H1 (cell line): ENCODE measurements at regions not wholly inside any gene's neighbourhood (a gene's known extent, or its start where the extent isn't known, plus 50 kb on each side); places are given as distances from the start of the nearest gene placed in this dataset.

Experiments used
- CTCF ChIA-PET: fragments of 300-600 bp; sonication (Branson Sonifier 250); formaldehyde crosslinking; loops from one replicate; lab custom pipeline; 2021; ENCODE audit not compliant: partially characterized antibody; lab: Charles Lee
- POLR2A ChIA-PET: fragments of 300-600 bp; sonication (Branson Sonifier 250); formaldehyde crosslinking; loops from one replicate; lab custom pipeline; 2021; ENCODE audit warnings: inconsistent platforms; ENCODE audit not compliant: partially characterized antibody; lab: Charles Lee
- DNase-seq, 2 experiments: peaks; one replicate each; pipeline versions ENCODE4 v3.0.0 to v3.0.0-alpha.2; 2010 to 2022; ENCODE audit warnings: low spot score in 2 of 2, low read depth in 1 of 2, mixed read lengths in 1 of 2
- FAIRE-seq: peaks from 2 replicates; lab custom pipeline; 2011; peaks lifted over from hg19 to GRCh38; lab: Jason Lieb, UNC
- H2AFZ ChIP-seq: 2 replicates; pipeline ENCODE4 v1.8.1; 2012; ENCODE audit warnings: low read length, inconsistent platforms
- H2AK5ac ChIP-seq: 2 replicates; pipeline ENCODE4 v1.6.1; 2013; ENCODE audit warnings: low read depth, low read length
- H2BK120ac ChIP-seq: replicated peaks from 2 replicates; pipeline ENCODE3; 2013; ENCODE audit warnings: low read depth, low read length, inconsistent platforms
- H2BK12ac ChIP-seq: 2 replicates; pipeline ENCODE4 v1.6.1; 2013; ENCODE audit warnings: low read depth, low read length
- H2BK15ac ChIP-seq: 2 replicates; pipeline ENCODE4 v1.6.1; 2013; ENCODE audit warnings: low read length
- H2BK20ac ChIP-seq: 2 replicates; pipeline ENCODE4 v1.6.1; 2013; ENCODE audit warnings: low read length
- H2BK5ac ChIP-seq: 2 replicates; pipeline ENCODE4 v1.6.1; 2013; ENCODE audit warnings: low read depth, low read length
- H3K14ac ChIP-seq: 2 replicates; pipeline ENCODE4 v1.6.1; 2013; ENCODE audit warnings: inconsistent platforms; ENCODE audit not compliant: insufficient read length
- H3K18ac ChIP-seq: 2 replicates; pipeline ENCODE4 v1.6.1; 2013; ENCODE audit warnings: low read length; ENCODE audit errors: extremely low read depth
- H3K23ac ChIP-seq: 2 replicates; pipeline ENCODE4 v1.6.1; 2013; ENCODE audit warnings: inconsistent platforms; ENCODE audit not compliant: insufficient read length
- H3K23me2 ChIP-seq: 2 replicates; pipeline ENCODE4 v1.6.1; 2013; ENCODE audit warnings: low read depth, low read length
- H3K27ac ChIP-seq: 2 replicates; pipeline ENCODE4 v1.6.1; 2011; ENCODE audit warnings: low read depth, low read length, inconsistent platforms
- H3K27me3 ChIP-seq, 4 experiments: replicated peaks in 1 of 4; 1 replicate in 1 of 4; 2 replicates in 3 of 4; pipeline versions ENCODE4 v1.6.1 to v1.8.1; 2011 to 2013; ENCODE audit warnings: low read length in 3 of 4, mild to moderate bottlenecking in 3 of 4, inconsistent platforms in 2 of 4, mixed read lengths in 2 of 4, moderate library complexity in 1 of 4; ENCODE audit not compliant: control insufficient read depth in 3 of 4, insufficient read depth in 3 of 4; ENCODE audit errors: extremely low read depth in 1 of 4
- H3K36me3 ChIP-seq, 4 experiments: 2 replicates each; pipeline versions ENCODE4 v1.6.1 to v1.8.1; 2011 to 2013; ENCODE audit warnings: mild to moderate bottlenecking in 4 of 4, low read length in 3 of 4, moderate library complexity in 2 of 4, control low read depth in 1 of 4, inconsistent platforms in 1 of 4; ENCODE audit not compliant: insufficient read depth in 4 of 4, control insufficient read depth in 2 of 4
- H3K4ac ChIP-seq: replicated peaks from 2 replicates; pipeline ENCODE3; 2013; ENCODE audit warnings: low read length, low read depth, mixed read lengths, inconsistent platforms; ENCODE audit not compliant: insufficient read length
- H3K4me1 ChIP-seq, 4 experiments: replicated peaks in 1 of 4; 1 replicate in 1 of 4; 2 replicates in 3 of 4; pipeline versions ENCODE4 v1.6.1 to v1.8.1; 2011 to 2013; ENCODE audit warnings: low read length in 3 of 4, inconsistent platforms in 2 of 4, mixed read lengths in 1 of 4; ENCODE audit not compliant: insufficient read depth in 4 of 4, control insufficient read depth in 3 of 4
- H3K4me2 ChIP-seq, 2 experiments: 2 replicates each; pipeline versions ENCODE4 v1.6.1 to v1.8.1; 2011 to 2013; ENCODE audit warnings: low read depth in 2 of 2, low read length in 2 of 2, control low read depth in 1 of 2, inconsistent platforms in 1 of 2, mild to moderate bottlenecking in 1 of 2; ENCODE audit not compliant: insufficient read depth in 1 of 2
- H3K4me3 ChIP-seq, 4 experiments: fragments of 200-600, 300-600 bp in 1 of 4; sonication (generic), shearing (Covaris generic), sonication (Bioruptor Twin) in 1 of 4; 2 replicates each; pipeline versions ENCODE4 v1.5.1 to v1.8.1; 2011 to 2016; ENCODE audit warnings: low read length in 4 of 4, low read depth in 3 of 4, control low read depth in 2 of 4, inconsistent platforms in 2 of 4, mild to moderate bottlenecking in 2 of 4, mixed read lengths in 1 of 4, moderate library complexity in 1 of 4; ENCODE audit not compliant: insufficient read depth in 2 of 4; ENCODE audit errors: extremely low read depth in 1 of 4
- H3K56ac ChIP-seq: replicated peaks from 2 replicates; pipeline ENCODE3; 2013; ENCODE audit warnings: low read depth, mild to moderate bottlenecking, mixed read lengths, low read length, inconsistent platforms; ENCODE audit not compliant: insufficient read length
- H3K79me1 ChIP-seq: 2 replicates; pipeline ENCODE4 v1.6.1; 2013; ENCODE audit warnings: low read depth, low read length, control low read depth
- H3K79me2 ChIP-seq, 2 experiments: 2 replicates each; pipeline versions ENCODE4 v1.6.1 to v1.8.1; 2012 to 2013; ENCODE audit warnings: low read length in 2 of 2, mild to moderate bottlenecking in 2 of 2, inconsistent platforms in 1 of 2; ENCODE audit not compliant: insufficient read depth in 2 of 2, control insufficient read depth in 1 of 2
- H3K9ac ChIP-seq, 4 experiments: replicated peaks in 1 of 4; 1 replicate in 1 of 4; 2 replicates in 3 of 4; pipeline versions ENCODE4 v1.6.1 to v1.8.1; 2011 to 2013; ENCODE audit warnings: low read depth in 3 of 4, low read length in 3 of 4, control low read depth in 2 of 4, mild to moderate bottlenecking in 2 of 4, moderate library complexity in 2 of 4, inconsistent platforms in 1 of 4; ENCODE audit errors: extremely low read depth in 1 of 4
- H3K9me3 ChIP-seq, 2 experiments: 2 replicates each; pipeline versions ENCODE4 v1.6.1 to v1.8.1; 2012 to 2013; ENCODE audit warnings: mild to moderate bottlenecking in 2 of 2, moderate library complexity in 2 of 2, control low read depth in 1 of 2, inconsistent platforms in 1 of 2, low read depth in 1 of 2, low read length in 1 of 2, mixed read lengths in 1 of 2; ENCODE audit not compliant: insufficient read depth in 2 of 2
- H4K20me1 ChIP-seq, 2 experiments: replicated peaks in 1 of 2; 2 replicates each; pipeline versions ENCODE3 to v1.8.1; 2011 to 2013; ENCODE audit warnings: inconsistent platforms in 2 of 2, low read length in 2 of 2, mild to moderate bottlenecking in 1 of 2; ENCODE audit not compliant: insufficient read depth in 2 of 2, control insufficient read depth in 1 of 2
- H4K5ac ChIP-seq: 2 replicates; pipeline ENCODE4 v1.6.1; 2013; ENCODE audit warnings: low read length, low read depth, mixed read lengths, inconsistent platforms; ENCODE audit not compliant: insufficient read length
- H4K8ac ChIP-seq: 2 replicates; pipeline ENCODE4 v1.8.0; 2013; ENCODE audit warnings: mild to moderate bottlenecking, moderate library complexity, low read length, inconsistent platforms; ENCODE audit not compliant: insufficient read depth; ENCODE audit errors: extremely low read depth
- H4K91ac ChIP-seq: replicated peaks from 2 replicates; pipeline ENCODE3; 2013; ENCODE audit warnings: low read length, mixed read lengths, inconsistent platforms; ENCODE audit not compliant: insufficient read length
- GTF2F1 ChIP-seq: IDR thresholded peaks from 2 replicates; pipeline ENCODE4 v1.6.1; 2012; ENCODE audit warnings: low read depth, low read length, improper control_type of control experiment, borderline replicate concordance
- SIX5 ChIP-seq: IDR thresholded peaks from 2 replicates; pipeline ENCODE4 v1.6.1; 2011; ENCODE audit warnings: mild to moderate bottlenecking, low read depth, low read length
- SP1 ChIP-seq: IDR thresholded peaks from 2 replicates; pipeline ENCODE4 v1.6.1; 2011; ENCODE audit warnings: low read depth, low read length
- TAF7 ChIP-seq: optimal IDR thresholded peaks from 2 replicates; pipeline ENCODE3; 2011; ENCODE audit warnings: low read depth, mild to moderate bottlenecking, inconsistent platforms, low read length, moderate library complexity, borderline replicate concordance
- WGBS, 2 experiments: shearing (Covaris generic) in 1 of 2; methylation state at CpG; one replicate each; pipeline versions ENCODE4 v1.1.6 to v1.1.7; 2013 to 2015; ENCODE audit warnings: low lambda C conversion rate in 2 of 2, mixed read lengths in 2 of 2, inconsistent platforms in 1 of 2, low coverage in 1 of 2, missing lambda C conversion rate in 1 of 2; ENCODE audit not compliant: insufficient replicate concordance in 2 of 2, insufficient coverage in 1 of 2, insufficient read length in 1 of 2; ENCODE audit errors: extremely low coverage in 1 of 2, missing lambda C conversion rate in 1 of 2; 5-methylcytosine and 5-hydroxymethylcytosine counted together

GRCh38 chrX:80929251-80929650, 119.6 kb upstream of the BRWD3 start:
- no peak overlapping the region for H4K91ac ChIP-seq
- H3K27me3 ChIP-seq = no peaks in the 10 kb centered on the region
- H3K4me3 ChIP-seq = no peak overlapping the region
- no peak overlapping the region for H2BK15ac ChIP-seq
- no peak overlapping the region for H2BK5ac ChIP-seq
- H2AK5ac ChIP-seq = no peak overlapping the region
- H4K20me1 ChIP-seq = no peaks in the 10 kb centered on the region
- H3K23ac ChIP-seq = no peak overlapping the region
- no peaks in the 10 kb centered on the region for H3K36me3 ChIP-seq
- H3K27ac ChIP-seq = no peak overlapping the region
- no peak overlapping the region for H3K18ac ChIP-seq
- no peaks in the 10 kb centered on the region for H3K79me2 ChIP-seq
- DNase-seq = no peak
- ChIA-PET CTCF (no interaction called here), POLR2A (no interaction called here)
- H3K23me2 ChIP-seq = peaks cover 1% of the 10 kb centered on the region; the same call in 1 of the 2 replicates
- H2BK20ac ChIP-seq = no peak overlapping the region
- 93% methylated on average over 8 of the region's 8 CpGs; no CpG with 5 or more reads in 1 of the 2 experiments for WGBS, 2 experiments
- no peaks in the 10 kb centered on the region for H3K79me1 ChIP-seq
- H3K14ac ChIP-seq = no peak overlapping the region
- FAIRE-seq = no peak
- H2BK120ac ChIP-seq = no peak overlapping the region
- no peak overlapping the region for H2BK12ac ChIP-seq
- H3K9ac ChIP-seq = no peak overlapping the region
- H3K4me1 ChIP-seq = no peaks in the 10 kb centered on the region
- no peak overlapping the region for H3K56ac ChIP-seq
- no peak overlapping the region for H4K5ac ChIP-seq
- no peak overlapping the region for H3K4ac ChIP-seq
- no peak overlapping the region for H4K8ac ChIP-seq
- peaks cover 0 to 6% of the 10 kb centered on the region in 2 experiments; a peak in 2 of 4 replicates for H3K9me3 ChIP-seq
- no peak overlapping the region for H2AFZ ChIP-seq
- H3K4me2 ChIP-seq = no peak overlapping the region
- TF ChIP-seq TAF7 (no peak), SIX5 (no peak), SP1 (no peak), GTF2F1 (no peak)
